Suprapubic skin (tissue), 4 donors: ENCODE measurements at regions not wholly inside any gene's neighbourhood (a gene's known extent, or its start where the extent isn't known, plus 50 kb on each side); places are given as distances from the start of the nearest gene placed in this dataset.

ENCODE experiments used
- DNase-seq, 2 donors: peaks; one replicate each; pipeline ENCODE4 v3.0.0-alpha.2; 2019; ENCODE audit warnings: low spot score in 2 of 2
- H3K27ac ChIP-seq: fragments of 200-600 bp; sonication (generic); one replicate; pipeline ENCODE4 v1.5.1; 2019
- H3K27me3 ChIP-seq: fragments of 200-600 bp; sonication (generic); one replicate; pipeline ENCODE4 v1.5.1; 2019
- H3K36me3 ChIP-seq: fragments of 200-600 bp; sonication (generic); one replicate; pipeline ENCODE4 v1.5.1; 2019
- H3K4me1 ChIP-seq: fragments of 200-600 bp; sonication (generic); one replicate; pipeline ENCODE4 v1.5.1; 2019
- H3K4me3 ChIP-seq: fragments of 200-600 bp; sonication (generic); one replicate; pipeline ENCODE4 v1.5.1; 2019; ENCODE audit warnings: mild to moderate bottlenecking
- H3K9me3 ChIP-seq: fragments of 200-600 bp; sonication (generic); one replicate; pipeline ENCODE4 v1.5.1; 2019
- EP300 ChIP-seq: sonication (generic); formaldehyde crosslinking; IDR thresholded peaks from one replicate; pipeline ENCODE4 v1.6.1; 2017; ENCODE audit warnings: antibody characterized with exemption
- POLR2A ChIP-seq, 2 donors: fragments of 450-650 bp; IDR thresholded peaks; one replicate each; pipeline ENCODE4 v1.6.1; 2017; ENCODE audit warnings: antibody characterized with exemption in 2 of 2, mild to moderate bottlenecking in 2 of 2, moderate library complexity in 2 of 2
- POLR2AphosphoS5 ChIP-seq, 3 donors: sonication (generic); formaldehyde crosslinking; IDR thresholded peaks; one replicate each; pipeline ENCODE4 v1.6.1; 2017; ENCODE audit warnings: antibody characterized with exemption in 3 of 3
- WGBS: methylation state at CpG from one replicate; pipeline ENCODE4 v1.1.5; 2018; 5-methylcytosine and 5-hydroxymethylcytosine counted together
- TF ChIP-seq, protein P1 (sequence below), 2 donors: fragments of 200-600 bp in 1 of 2; fragments of 450-650 bp in 1 of 2; sonication (generic) in 1 of 2; IDR thresholded peaks; one replicate each; pipeline ENCODE4 v1.5.1; 2016 to 2019; ENCODE audit warnings: antibody characterized with exemption in 2 of 2, mild to moderate bottlenecking in 1 of 2, moderate library complexity in 1 of 2

DNA sequence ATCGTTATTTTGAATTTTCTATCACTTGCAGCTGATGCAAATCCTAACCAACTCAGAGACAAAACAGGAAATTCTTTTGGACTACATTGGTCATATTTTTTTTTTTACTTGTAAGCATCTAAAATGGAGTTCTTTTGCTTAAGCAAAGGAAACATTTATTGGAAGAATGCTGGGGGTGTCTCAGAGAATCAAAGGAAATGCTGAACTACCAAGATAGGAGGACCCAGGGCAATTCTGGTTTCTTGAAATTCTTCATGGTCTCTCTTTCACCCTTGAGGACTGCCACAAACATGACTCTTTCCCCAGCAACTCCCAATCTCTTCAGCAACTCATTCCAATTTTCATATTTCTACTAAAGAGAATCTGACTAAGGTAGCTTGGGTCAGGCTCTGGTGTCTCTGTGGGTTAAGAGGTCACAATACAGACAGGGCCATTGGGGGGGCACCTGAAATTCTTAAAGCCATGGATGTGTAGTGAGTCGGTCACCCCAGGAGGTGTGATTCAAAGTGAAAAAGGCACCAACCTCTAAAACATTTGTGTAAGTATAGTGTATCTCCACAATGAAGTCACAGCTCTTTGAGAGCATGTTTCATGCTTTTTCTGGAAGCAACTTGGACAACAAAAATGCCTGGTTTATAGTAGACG is 171.1 kb upstream of the FGGY start:
- Histone ChIP-seq H3K36me3 (no peaks in the 10 kb centered on the region), H3K4me1 (peaks cover 15% of the 10 kb centered on the region), H3K9me3 (no peaks in the 10 kb centered on the region), H3K27me3 (no peaks in the 10 kb centered on the region), H3K4me3 (no peak overlapping the region), H3K27ac (no peak overlapping the region)
- no peak for TF ChIP-seq POLR2A (IDR thresholded peaks at IDR 0.05)
- TF ChIP-seq, protein P1, sequence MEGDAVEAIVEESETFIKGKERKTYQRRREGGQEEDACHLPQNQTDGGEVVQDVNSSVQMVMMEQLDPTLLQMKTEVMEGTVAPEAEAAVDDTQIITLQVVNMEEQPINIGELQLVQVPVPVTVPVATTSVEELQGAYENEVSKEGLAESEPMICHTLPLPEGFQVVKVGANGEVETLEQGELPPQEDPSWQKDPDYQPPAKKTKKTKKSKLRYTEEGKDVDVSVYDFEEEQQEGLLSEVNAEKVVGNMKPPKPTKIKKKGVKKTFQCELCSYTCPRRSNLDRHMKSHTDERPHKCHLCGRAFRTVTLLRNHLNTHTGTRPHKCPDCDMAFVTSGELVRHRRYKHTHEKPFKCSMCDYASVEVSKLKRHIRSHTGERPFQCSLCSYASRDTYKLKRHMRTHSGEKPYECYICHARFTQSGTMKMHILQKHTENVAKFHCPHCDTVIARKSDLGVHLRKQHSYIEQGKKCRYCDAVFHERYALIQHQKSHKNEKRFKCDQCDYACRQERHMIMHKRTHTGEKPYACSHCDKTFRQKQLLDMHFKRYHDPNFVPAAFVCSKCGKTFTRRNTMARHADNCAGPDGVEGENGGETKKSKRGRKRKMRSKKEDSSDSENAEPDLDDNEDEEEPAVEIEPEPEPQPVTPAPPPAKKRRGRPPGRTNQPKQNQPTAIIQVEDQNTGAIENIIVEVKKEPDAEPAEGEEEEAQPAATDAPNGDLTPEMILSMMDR (IDR thresholded peaks at IDR 0.05), result no peak
- no peak for TF ChIP-seq POLR2AphosphoS5 (IDR thresholded peaks at IDR 0.05)
- no peak for TF ChIP-seq EP300
- 94% methylated on average over 3 of the region's 3 CpGs for WGBS
- no peak for DNase-seq

DNA sequence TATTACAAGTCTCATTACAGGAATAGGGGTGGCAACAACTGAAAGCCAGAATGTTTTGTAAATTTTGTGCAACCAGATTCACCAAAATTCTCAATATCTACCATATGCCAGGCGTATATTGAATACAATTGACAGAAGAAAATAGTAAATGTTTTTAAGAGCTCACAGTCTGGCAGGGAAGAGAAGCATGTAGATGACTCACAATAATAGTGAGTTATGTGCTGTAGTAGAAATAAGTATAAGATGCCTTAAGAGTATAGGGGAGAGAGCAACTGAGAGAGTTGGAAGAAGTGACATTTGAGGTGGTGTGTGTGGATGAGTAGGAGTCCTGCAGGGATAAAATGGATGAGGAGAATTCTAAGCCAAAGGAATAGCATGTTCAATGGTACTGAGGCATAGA is 170.5 kb upstream of the FGGY start:
- H3K4me3 ChIP-seq, result no peak overlapping the region
- WGBS, result 90% methylated on average over 1 of the region's 1 CpG
- TF ChIP-seq POLR2A (IDR thresholded peaks at IDR 0.05), result no peak
- TF ChIP-seq EP300, result no peak
- no peak for TF ChIP-seq POLR2AphosphoS5 (IDR thresholded peaks at IDR 0.05)
- TF ChIP-seq, protein P1 (IDR thresholded peaks at IDR 0.05), result no peak
- peaks cover 15% of the 10 kb centered on the region for H3K4me1 ChIP-seq
- DNase-seq, result no peak
- H3K27me3 ChIP-seq, result no peaks in the 10 kb centered on the region
- no peak overlapping the region for H3K27ac ChIP-seq
- H3K36me3 ChIP-seq, result no peaks in the 10 kb centered on the region
- no peaks in the 10 kb centered on the region for H3K9me3 ChIP-seq

GRCh38 chr1:59128239-59128736 is 168.6 kb upstream of the FGGY start:
- Histone ChIP-seq H3K27me3 (no peaks in the 10 kb centered on the region), H3K36me3 (no peaks in the 10 kb centered on the region), H3K4me3 (no peak overlapping the region), H3K9me3 (no peaks in the 10 kb centered on the region), H3K4me1 (peaks cover 2% of the 10 kb centered on the region), H3K27ac (no peak overlapping the region)
- WGBS, result 78% methylated on average over 1 of the region's 1 CpG
- TF ChIP-seq POLR2A (IDR thresholded peaks at IDR 0.05), result no peak
- DNase-seq, result no peak

DNA sequence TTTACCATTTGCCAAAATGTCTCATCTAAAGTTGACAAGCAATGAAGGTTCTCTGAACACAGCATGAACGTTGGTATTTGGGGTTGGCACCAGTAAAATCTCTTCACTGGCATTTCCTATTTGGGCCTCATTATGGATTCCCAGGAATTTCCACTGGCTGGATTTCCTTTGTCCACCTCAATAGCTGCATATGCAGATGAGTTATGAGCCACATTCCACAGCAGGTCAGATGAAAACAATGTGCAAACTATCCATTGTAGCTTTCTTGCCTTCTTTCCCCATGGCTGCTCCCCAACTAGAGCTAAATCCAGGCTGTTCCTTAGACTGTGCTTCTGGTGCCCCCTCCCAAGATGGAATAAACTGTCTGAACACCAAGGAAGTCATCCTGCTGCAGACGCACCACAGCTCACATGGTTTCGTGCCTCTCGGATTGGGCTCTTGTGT is 168.1 kb upstream of the FGGY start:
- H3K27ac ChIP-seq, result no peak overlapping the region
- no peaks in the 10 kb centered on the region for H3K9me3 ChIP-seq
- 84% methylated on average over 4 of the region's 4 CpGs for WGBS
- no peaks in the 10 kb centered on the region for H3K36me3 ChIP-seq
- no peak for DNase-seq
- H3K4me3 ChIP-seq, result no peak overlapping the region
- no peaks in the 10 kb centered on the region for H3K4me1 ChIP-seq
- TF ChIP-seq, protein P1 (IDR thresholded peaks at IDR 0.05), result no peak
- TF ChIP-seq EP300 (no peak), POLR2AphosphoS5 (IDR thresholded peaks at IDR 0.05) (no peak), POLR2A (IDR thresholded peaks at IDR 0.05) (no peak)
- no peaks in the 10 kb centered on the region for H3K27me3 ChIP-seq

- H3K4me3 ChIP-seq, result no peak overlapping the region
- no peak for TF ChIP-seq POLR2A (IDR thresholded peaks at IDR 0.05)
- no peak for TF ChIP-seq POLR2AphosphoS5 (IDR thresholded peaks at IDR 0.05)
- no peak for TF ChIP-seq EP300
- TF ChIP-seq, protein P1 (IDR thresholded peaks at IDR 0.05), result no peak
- no peak for DNase-seq
- H3K27ac ChIP-seq, result no peak overlapping the region
- no peaks in the 10 kb centered on the region for H3K27me3 ChIP-seq
- H3K4me1 ChIP-seq, result no peaks in the 10 kb centered on the region
- H3K36me3 ChIP-seq, result no peaks in the 10 kb centered on the region
- no peaks in the 10 kb centered on the region for H3K9me3 ChIP-seq
- WGBS, result 69% methylated on average over 5 of the region's 5 CpGs
Observed at GRCh38 chr1:59132295-59132694, 164.6 kb upstream of the FGGY start.
